DND-41 (cell line): ENCODE measurements at regions not wholly inside any gene's neighbourhood (a gene's known extent, or its start where the extent isn't known, plus 50 kb on each side); places are given as distances from the start of the nearest gene placed in this dataset.

ENCODE experiments used
- ATAC-seq: fragments of 200-7000 bp; cut with Tn5 transposase; 3 replicates; pipeline ENCODE4 v1.9.1; 2021; ENCODE audit warnings: low read depth; ENCODE audit not compliant: insufficient read depth
- DNase-seq: peaks from one replicate; pipeline ENCODE4 v3.0.0-alpha.2; 2020
- H2AFZ ChIP-seq: 2 replicates; pipeline ENCODE4 v1.6.0; 2012; ENCODE audit warnings: low read depth, low read length
- H3K27ac ChIP-seq: 2 replicates; pipeline ENCODE4 v1.5.1; 2012; ENCODE audit warnings: low read length, inconsistent platforms
- H3K27me3 ChIP-seq: fragments of 200-600 bp; sonication (generic); 2 replicates; pipeline ENCODE4 v1.6.0; 2012; ENCODE audit warnings: low read length, mild to moderate bottlenecking, inconsistent platforms; ENCODE audit not compliant: insufficient read depth, poor library complexity
- H3K36me3 ChIP-seq: 2 replicates; pipeline ENCODE4 v1.5.1; 2012; ENCODE audit warnings: low read length, inconsistent platforms; ENCODE audit not compliant: insufficient read depth
- H3K4me1 ChIP-seq: 2 replicates; pipeline ENCODE4 v1.5.1; 2012; ENCODE audit warnings: mild to moderate bottlenecking, low read length; ENCODE audit not compliant: insufficient read depth
- H3K4me2 ChIP-seq: 2 replicates; pipeline ENCODE4 v1.6.0; 2012; ENCODE audit warnings: mild to moderate bottlenecking, moderate library complexity, low read length, inconsistent platforms; ENCODE audit not compliant: insufficient read depth
- H3K4me3 ChIP-seq, 2 experiments: fragments of 200-600 bp in 1 of 2; shearing (Covaris generic) in 1 of 2; 2 replicates each; pipeline ENCODE4 v1.5.1; 2012 to 2016; ENCODE audit warnings: inconsistent platforms in 2 of 2, low read length in 2 of 2, mild to moderate bottlenecking in 2 of 2, low read depth in 1 of 2, moderate library complexity in 1 of 2
- H3K79me2 ChIP-seq: 2 replicates; pipeline ENCODE4 v1.6.0; 2012; ENCODE audit warnings: low read length, inconsistent platforms; ENCODE audit not compliant: insufficient read depth
- H3K9ac ChIP-seq: 2 replicates; pipeline ENCODE4 v1.6.0; 2012; ENCODE audit warnings: low read depth, mild to moderate bottlenecking, inconsistent platforms, low read length, moderate library complexity
- H3K9me3 ChIP-seq: 2 replicates; pipeline ENCODE4 v1.5.1; 2012; ENCODE audit warnings: low read length, moderate library complexity, mild to moderate bottlenecking, inconsistent platforms; ENCODE audit not compliant: insufficient read depth, severe bottlenecking
- H4K20me1 ChIP-seq: 2 replicates; pipeline ENCODE4 v1.6.0; 2012; ENCODE audit warnings: low read length; ENCODE audit not compliant: insufficient read depth
- CTCF ChIP-seq: IDR thresholded peaks from 2 replicates; pipeline ENCODE4 v1.5.1; 2012; ENCODE audit warnings: borderline replicate concordance, low read length, moderate library complexity, mild to moderate bottlenecking; ENCODE audit not compliant: poor library complexity, severe bottlenecking; ENCODE audit errors: extremely low read depth
- EZH2 ChIP-seq: IDR thresholded peaks from 3 replicates; pipeline ENCODE4 v1.6.1; 2012; ENCODE audit warnings: borderline replicate concordance, low read depth, mild to moderate bottlenecking, moderate library complexity, low read length, inconsistent platforms; ENCODE audit not compliant: severe bottlenecking

DNA sequence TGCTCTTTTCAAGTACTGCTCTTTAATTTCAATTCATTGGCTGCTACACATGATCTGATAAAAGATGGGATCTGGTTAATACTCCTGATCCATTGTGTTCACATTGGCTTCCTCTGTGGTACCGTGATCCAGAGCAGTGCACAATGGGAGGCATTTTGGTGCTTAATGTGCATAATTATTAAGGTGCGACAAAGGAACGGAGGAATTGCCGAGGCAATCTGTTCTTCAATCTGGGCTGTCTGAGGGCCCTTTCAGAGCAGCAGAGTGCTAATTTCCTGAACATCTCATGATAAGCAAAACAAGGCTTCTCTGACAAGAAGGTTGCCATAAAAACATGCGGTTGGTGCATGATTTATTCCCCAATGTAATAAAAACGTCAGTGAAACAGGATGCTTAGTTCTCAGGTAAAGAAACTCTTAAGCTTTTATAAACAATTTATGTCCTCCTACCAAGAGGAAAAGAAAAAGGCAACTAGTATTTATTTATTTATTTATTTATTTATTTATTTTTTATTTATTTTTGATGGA is 64.0 kb upstream of the EPHA3 start:
- Histone ChIP-seq H3K4me1 (no peaks in the 10 kb centered on the region), H4K20me1 (no peaks in the 10 kb centered on the region), H3K4me2 (no peak overlapping the region), H3K9me3 (no peaks in the 10 kb centered on the region), H3K4me3 (no peak overlapping the region), H3K36me3 (no peaks in the 10 kb centered on the region), H2AFZ (no peak overlapping the region), H3K27me3 (no peaks in the 10 kb centered on the region), H3K79me2 (no peaks in the 10 kb centered on the region), H3K27ac (no peak overlapping the region), H3K9ac (no peak overlapping the region)
- no peak for DNase-seq
- TF ChIP-seq EZH2 (no peak), CTCF (no peak)
- ATAC-seq = no peak

GRCh38 chr3:89046661-89047060 is 60.8 kb upstream of the EPHA3 start:
- H3K4me3 ChIP-seq = no peak overlapping the region
- no peaks in the 10 kb centered on the region for H3K27me3 ChIP-seq
- no peak overlapping the region for H3K27ac ChIP-seq
- no peaks in the 10 kb centered on the region for H3K9me3 ChIP-seq
- TF ChIP-seq CTCF = no peak
- TF ChIP-seq EZH2 = no peak
- H4K20me1 ChIP-seq = no peaks in the 10 kb centered on the region
- H3K4me1 ChIP-seq = no peaks in the 10 kb centered on the region
- DNase-seq (no peak), ATAC-seq (no peak)
- no peak overlapping the region for H3K4me2 ChIP-seq
- H3K79me2 ChIP-seq = no peaks in the 10 kb centered on the region
- no peak overlapping the region for H2AFZ ChIP-seq
- no peak overlapping the region for H3K9ac ChIP-seq
- no peaks in the 10 kb centered on the region for H3K36me3 ChIP-seq

- no peak for DNase-seq
- no peak for ATAC-seq
- H3K79me2 ChIP-seq = no peaks in the 10 kb centered on the region
These were observed 58.3 kb upstream of the EPHA3 start for GRCh38 chr3:89049119-89049518.

More at GRCh38 chr3:89049119-89049518, 58.3 kb upstream of the EPHA3 start:
- Histone ChIP-seq H3K9ac (no peak overlapping the region), H3K27me3 (no peaks in the 10 kb centered on the region), H3K9me3 (no peaks in the 10 kb centered on the region), H4K20me1 (no peaks in the 10 kb centered on the region), H3K27ac (no peak overlapping the region), H3K4me2 (no peak overlapping the region), H3K36me3 (no peaks in the 10 kb centered on the region), H3K4me3 (no peak overlapping the region), H2AFZ (no peak overlapping the region), H3K4me1 (no peaks in the 10 kb centered on the region)
- peak; percentile 17 for TF ChIP-seq CTCF
- TF ChIP-seq EZH2 = no peak
